ENCODE measurements at regions not wholly inside any gene's neighbourhood (a gene's known extent, or its start where the extent isn't known, plus 50 kb on each side); places are given as distances from the start of the nearest gene placed in this dataset.

DNA sequence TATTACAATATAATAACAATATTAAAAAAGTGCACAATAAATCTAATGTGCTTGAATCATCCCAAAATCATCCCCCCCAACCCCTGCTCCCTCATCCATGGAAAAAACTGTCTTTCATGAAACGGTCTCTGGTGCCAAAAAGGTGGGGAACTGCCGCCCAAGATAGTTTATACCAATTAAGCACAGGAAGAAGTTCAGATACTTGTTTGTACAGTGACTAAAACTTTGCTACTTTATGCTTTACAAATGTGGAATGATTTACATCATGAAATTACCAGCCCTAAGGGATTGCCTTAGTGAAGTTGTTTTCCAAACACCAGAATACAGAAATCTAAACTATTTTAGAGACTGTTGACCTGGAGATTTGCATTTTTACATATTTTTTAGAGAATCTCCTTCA is 175.6 kb downstream of the TRIM27 start:
- Histone ChIP-seq H3K27ac (no peak overlapping the region), H3K27me3 (ENCODE audit: insufficient read depth, low read depth) (no peaks in the 10 kb centered on the region), H2AFZ (no peak overlapping the region), H3K4me3 (peak overlapping the region; percentile 58; the same call in 1 of the 2 replicates), H3K4me1 (replicated peaks; ENCODE audit: insufficient read depth) (peaks cover 13% of the 10 kb centered on the region), H3K9me2 (ENCODE audit: insufficient read depth) (no peaks in the 10 kb centered on the region), H3K36me3 (ENCODE audit: low read depth) (no peaks in the 10 kb centered on the region), H3F3A (ENCODE audit: insufficient read depth, low read depth) (peaks cover 9% of the 10 kb centered on the region), H3K79me2 (ENCODE audit: low read depth) (no peaks in the 10 kb centered on the region), H3K9me3 (ENCODE audit: insufficient read depth, low read depth) (no peaks in the 10 kb centered on the region), H3K4me2 (peak overlapping the region; percentile 86), H4K20me1 (ENCODE audit: insufficient read depth) (peaks cover 3% of the 10 kb centered on the region; the same call in 1 of the 2 replicates)
- intact Hi-C loops (cut with micrococcal nuclease; ENCODE audit: unreplicated experiment), result no loop called here
- DNase-seq, result no peak
- ChIA-PET POLR2A (ENCODE audit: unreplicated experiment) (no interaction called here), CTCF (no interaction called here)
- TF ChIP-seq EZH2 (IDR thresholded peaks at IDR 0.05; ENCODE audit: low read depth), result no peak
- TF ChIP-seq, protein P1, sequence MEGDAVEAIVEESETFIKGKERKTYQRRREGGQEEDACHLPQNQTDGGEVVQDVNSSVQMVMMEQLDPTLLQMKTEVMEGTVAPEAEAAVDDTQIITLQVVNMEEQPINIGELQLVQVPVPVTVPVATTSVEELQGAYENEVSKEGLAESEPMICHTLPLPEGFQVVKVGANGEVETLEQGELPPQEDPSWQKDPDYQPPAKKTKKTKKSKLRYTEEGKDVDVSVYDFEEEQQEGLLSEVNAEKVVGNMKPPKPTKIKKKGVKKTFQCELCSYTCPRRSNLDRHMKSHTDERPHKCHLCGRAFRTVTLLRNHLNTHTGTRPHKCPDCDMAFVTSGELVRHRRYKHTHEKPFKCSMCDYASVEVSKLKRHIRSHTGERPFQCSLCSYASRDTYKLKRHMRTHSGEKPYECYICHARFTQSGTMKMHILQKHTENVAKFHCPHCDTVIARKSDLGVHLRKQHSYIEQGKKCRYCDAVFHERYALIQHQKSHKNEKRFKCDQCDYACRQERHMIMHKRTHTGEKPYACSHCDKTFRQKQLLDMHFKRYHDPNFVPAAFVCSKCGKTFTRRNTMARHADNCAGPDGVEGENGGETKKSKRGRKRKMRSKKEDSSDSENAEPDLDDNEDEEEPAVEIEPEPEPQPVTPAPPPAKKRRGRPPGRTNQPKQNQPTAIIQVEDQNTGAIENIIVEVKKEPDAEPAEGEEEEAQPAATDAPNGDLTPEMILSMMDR (conservative IDR thresholded peaks at IDR 0.05), result no peak
- BruUV-seq (replicated peaks), result no TSS peak

DNA sequence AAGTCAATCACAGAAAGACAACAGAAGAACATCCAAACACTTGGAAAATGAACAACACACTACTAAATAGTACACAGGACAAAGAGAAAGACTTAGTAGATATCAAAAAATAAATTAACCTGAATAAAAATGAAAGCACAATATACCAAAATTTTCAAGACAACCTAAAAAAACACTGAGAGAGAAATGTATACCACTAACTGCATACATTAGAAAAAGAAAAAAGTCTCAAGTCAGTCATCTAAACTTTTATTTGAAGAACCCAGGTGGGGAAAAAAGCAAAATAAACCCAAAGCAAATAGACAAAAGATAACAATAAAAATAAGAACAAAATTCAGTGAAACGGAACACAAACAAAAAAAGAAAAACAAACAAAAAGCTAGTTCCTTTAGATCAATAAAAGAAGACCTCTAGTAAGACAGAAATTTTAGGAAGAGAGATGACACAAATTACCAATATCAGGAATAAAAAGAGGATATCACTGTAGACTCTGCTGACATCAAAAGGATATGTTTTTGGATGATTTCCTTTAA is 172.8 kb downstream of the TRIM27 start:
- no peak for DNase-seq
- Histone ChIP-seq H3F3A (ENCODE audit: insufficient read depth, low read depth) (peaks cover 9% of the 10 kb centered on the region), H3K27ac (no peak overlapping the region), H4K20me1 (ENCODE audit: insufficient read depth) (peaks cover 3% of the 10 kb centered on the region; the same call in 1 of the 2 replicates), H3K4me3 (no peak overlapping the region), H3K79me2 (ENCODE audit: low read depth) (no peaks in the 10 kb centered on the region), H3K4me2 (no peak overlapping the region), H3K9me3 (ENCODE audit: insufficient read depth, low read depth) (no peaks in the 10 kb centered on the region), H3K4me1 (replicated peaks; ENCODE audit: insufficient read depth) (peaks cover 13% of the 10 kb centered on the region), H3K27me3 (ENCODE audit: insufficient read depth, low read depth) (no peaks in the 10 kb centered on the region), H3K36me3 (ENCODE audit: low read depth) (no peaks in the 10 kb centered on the region), H2AFZ (no peak overlapping the region), H3K9me2 (ENCODE audit: insufficient read depth) (no peaks in the 10 kb centered on the region)
- intact Hi-C loops (cut with micrococcal nuclease; ENCODE audit: unreplicated experiment), result no loop called here
- POLR2A ChIA-PET (ENCODE audit: unreplicated experiment), result no interaction called here
- no TSS peak for BruUV-seq (replicated peaks)
- CTCF ChIA-PET, result no interaction called here
- TF ChIP-seq, protein P1 (conservative IDR thresholded peaks at IDR 0.05), result no peak
- TF ChIP-seq EZH2 (IDR thresholded peaks at IDR 0.05; ENCODE audit: low read depth), result no peak

DNA sequence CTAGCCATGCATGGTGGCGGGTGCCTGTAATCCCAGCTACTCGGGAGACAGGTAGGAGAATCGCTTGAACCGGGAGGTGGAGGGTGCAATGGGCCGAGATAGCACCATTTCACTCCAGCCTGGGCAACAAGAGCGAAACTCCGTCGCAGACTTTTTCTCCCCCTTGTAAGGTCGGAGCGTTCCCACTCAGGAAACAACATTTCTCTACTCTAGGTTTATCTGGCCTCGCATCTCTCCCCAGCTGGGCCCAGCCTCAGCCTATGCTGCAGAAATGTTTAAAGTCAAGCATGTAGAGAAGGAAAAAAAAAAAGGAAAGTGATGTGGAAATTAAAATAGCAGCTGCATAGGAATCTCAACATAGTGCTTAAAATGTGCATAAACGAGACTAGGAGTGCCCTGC is 172.3 kb downstream of the TRIM27 start:
- intact Hi-C loops (cut with micrococcal nuclease; ENCODE audit: unreplicated experiment), result no loop called here

More for the DNA sequence above, 172.3 kb downstream of the TRIM27 start:
- Histone ChIP-seq H3K79me2 (ENCODE audit: low read depth) (no peaks in the 10 kb centered on the region), H3K4me1 (replicated peaks; ENCODE audit: insufficient read depth) (peaks cover 13% of the 10 kb centered on the region; the same call in 1 of the 2 replicates), H3K36me3 (ENCODE audit: low read depth) (no peaks in the 10 kb centered on the region), H3K4me2 (no peak overlapping the region), H4K20me1 (ENCODE audit: insufficient read depth) (peaks cover 3% of the 10 kb centered on the region; the same call in 1 of the 2 replicates), H3F3A (ENCODE audit: insufficient read depth, low read depth) (peaks cover 9% of the 10 kb centered on the region), H3K4me3 (no peak overlapping the region), H3K27ac (no peak overlapping the region), H3K9me3 (ENCODE audit: insufficient read depth, low read depth) (no peaks in the 10 kb centered on the region), H2AFZ (no peak overlapping the region), H3K27me3 (ENCODE audit: insufficient read depth, low read depth) (no peaks in the 10 kb centered on the region), H3K9me2 (ENCODE audit: insufficient read depth) (no peaks in the 10 kb centered on the region)
- DNase-seq, result no peak
- no TSS peak for BruUV-seq (replicated peaks)
- ChIA-PET CTCF (no interaction called here), POLR2A (ENCODE audit: unreplicated experiment) (no interaction called here)
- no peak for TF ChIP-seq EZH2 (IDR thresholded peaks at IDR 0.05; ENCODE audit: low read depth)
- TF ChIP-seq, protein P1 (conservative IDR thresholded peaks at IDR 0.05), result no peak

Data from PC-9 (cell line).